BLaER1 treated with 17β-estradiol and CSF1 and Interleukin-3, amounts not matched to agents 10 nM and 100 nM (cell line): ENCODE measurements at regions not wholly inside any gene's neighbourhood (a gene's known extent, or its start where the extent isn't known, plus 50 kb on each side); places are given as distances from the start of the nearest gene placed in this dataset.

Experiments used
- H3K27ac ChIP-seq, 11 experiments: shearing (Covaris generic); formaldehyde crosslinking; 2 replicates each; pipeline ENCODE4 v1.8.1; 2022
- H3K27me3 ChIP-seq, 11 experiments: shearing (Covaris generic); formaldehyde crosslinking; 2 replicates each; pipeline ENCODE4 v1.8.1; 2022
- H3K36me3 ChIP-seq, 11 experiments: shearing (Covaris generic); formaldehyde crosslinking; 2 replicates each; pipeline ENCODE4 v1.8.1; 2022
- H3K4me1 ChIP-seq, 10 experiments: shearing (Covaris generic); formaldehyde crosslinking; 2 replicates each; pipeline ENCODE4 v1.8.1; 2022
- H3K4me2 ChIP-seq, 11 experiments: shearing (Covaris generic); formaldehyde crosslinking; 2 replicates each; pipeline ENCODE4 v1.8.1; 2022
- H3K4me3 ChIP-seq, 10 experiments: shearing (Covaris generic); formaldehyde crosslinking; 2 replicates each; pipeline ENCODE4 v1.8.1; 2022
- H3K9ac ChIP-seq, 11 experiments: shearing (Covaris generic); formaldehyde crosslinking; 2 replicates each; pipeline ENCODE4 v1.8.1; 2022
- H3K9me3 ChIP-seq, 11 experiments: shearing (Covaris generic); formaldehyde crosslinking; replicated peaks in 1 of 11; 2 replicates each; pipeline ENCODE4 v1.8.1; 2022
- H4K20me1 ChIP-seq, 11 experiments: shearing (Covaris generic); formaldehyde crosslinking; 2 replicates each; pipeline ENCODE4 v1.8.1; 2022
- Cebpa-rat ChIP-seq, 11 experiments: shearing (Covaris generic); IDR thresholded peaks; 2 replicates each; pipeline ENCODE4 v1.8.1; 2022

GRCh38 chrX:116010939-116011338 lies 159.6 kb upstream of the AGTR2 start:
- no peaks in the 10 kb centered on the region for H4K20me1 ChIP-seq
- no peak overlapping the region for H3K9ac ChIP-seq
- H3K36me3 ChIP-seq, result no peaks in the 10 kb centered on the region
- no peak for TF ChIP-seq Cebpa-rat (IDR thresholded peaks at IDR 0.05)
- H3K27me3 ChIP-seq, result peaks cover 38 to 87% (median 77%) of the 10 kb centered on the region in 11 experiments
- peaks cover 0 to 19% (median 11%) of the 10 kb centered on the region in 11 experiments; a peak in 16 of 22 replicates for H3K9me3 ChIP-seq
- H3K4me1 ChIP-seq, result peaks cover 0 to 13% (median 9%) of the 10 kb centered on the region in 10 experiments; a peak in 11 of 20 replicates
- H3K4me2 ChIP-seq, result peak overlapping the region in 5 of 11 experiments; percentile 0 to 32 (median 25); a peak in 6 of 22 replicates
- no peak overlapping the region for H3K4me3 ChIP-seq
- H3K27ac ChIP-seq, result no peak overlapping the region

- H3K4me3 ChIP-seq, result no peak overlapping the region
- no peaks in the 10 kb centered on the region for H4K20me1 ChIP-seq
- H3K4me2 ChIP-seq, result no peak overlapping the region
- no peak overlapping the region for H3K27ac ChIP-seq
- no peaks in the 10 kb centered on the region for H3K4me1 ChIP-seq
- TF ChIP-seq Cebpa-rat (IDR thresholded peaks at IDR 0.05), result no peak
- H3K9ac ChIP-seq, result no peak overlapping the region
- H3K27me3 ChIP-seq, result peaks cover 0 to 34% (median 16%) of the 10 kb centered on the region in 11 experiments; a peak in 14 of 22 replicates
- H3K9me3 ChIP-seq, result peaks cover 28 to 85% (median 45%) of the 10 kb centered on the region in 11 experiments
- no peaks in the 10 kb centered on the region for H3K36me3 ChIP-seq
Measured at GRCh38 chrX:116031331-116031730, 139.2 kb upstream of the AGTR2 start.
